ENCODE measurements at regions not wholly inside any gene's neighbourhood (a gene's known extent, or its start where the extent isn't known, plus 50 kb on each side); places are given as distances from the start of the nearest gene placed in this dataset.

GRCh38 chr6:125370343-125370742 is 68.6 kb upstream of the HDDC2 start:
- POLR2A ChIA-PET: no interaction called here
- no peak overlapping the region for H3K4me3 ChIP-seq (ENCODE audit: low read length)
- Mint-ChIP-seq H3K27me3 (peaks cover 49% of the 10 kb centered on the region), H3K36me3 (ENCODE audit: low read depth) (no peaks in the 10 kb centered on the region), H3K4me1 (ENCODE audit: low read depth) (no peaks in the 10 kb centered on the region), H3K27ac (no peak overlapping the region), H3K4me3 (no peak overlapping the region), H3K9me3 (no peaks in the 10 kb centered on the region)
- H3K36me3 ChIP-seq (ENCODE audit: insufficient read depth, low read length): no peaks in the 10 kb centered on the region
- DNase-seq (no peak), ATAC-seq (ENCODE audit: poor library complexity) (no peak)
- H3K27ac ChIP-seq (ENCODE audit: low read depth in 1 of 2, low read length in 2 of 2): no peak overlapping the region
- no peaks in the 10 kb centered on the region for H3K4me1 ChIP-seq (ENCODE audit: insufficient read depth, low read length)
- TF ChIP-seq CTCF (IDR thresholded peaks at IDR 0.05): no peak
- no peaks in the 10 kb centered on the region for H3K9me3 ChIP-seq (ENCODE audit: control insufficient read depth in 1 of 2, insufficient read depth in 1 of 2, low read length in 2 of 2)
- peaks cover 4 to 21% of the 10 kb centered on the region in 2 experiments for H3K27me3 ChIP-seq (ENCODE audit: control insufficient read depth in 1 of 2, insufficient read depth in 2 of 2, low read length in 2 of 2)
- CTCF ChIA-PET: interaction anchor here (1.5 kb wide), 1 partner anchor 11 kb away, joined by 3 read pairs; no protein-coding TSS in a partner anchor
- intact Hi-C loops (cut with DNase I, micrococcal nuclease): no loop called here

DNA sequence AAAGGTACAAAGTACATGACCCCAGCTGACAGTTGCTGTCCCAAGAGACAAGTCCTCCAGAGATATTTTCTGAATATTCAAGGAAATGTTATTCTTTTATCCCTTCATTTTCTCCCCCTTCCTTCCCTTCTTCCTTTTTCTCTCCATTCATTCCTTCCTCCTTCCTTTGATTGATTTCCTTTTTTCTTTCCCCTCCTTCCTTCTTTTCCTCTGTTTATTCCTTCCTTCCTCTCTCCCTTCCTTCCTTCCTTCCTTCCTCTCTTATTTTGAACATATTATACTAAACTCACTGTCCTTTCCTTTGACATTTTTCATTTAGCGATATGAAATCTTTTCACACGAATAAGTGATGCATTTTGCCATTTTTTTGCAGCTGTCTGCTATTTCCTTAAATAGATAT is 73.2 kb upstream of the HDDC2 start:
- Mint-ChIP-seq H3K4me3 (no peak overlapping the region), H3K9me3 (no peaks in the 10 kb centered on the region), H3K4me1 (ENCODE audit: low read depth) (no peaks in the 10 kb centered on the region), H3K27me3 (peaks cover 41% of the 10 kb centered on the region), H3K27ac (no peak overlapping the region), H3K36me3 (ENCODE audit: low read depth) (no peaks in the 10 kb centered on the region)
- H3K9me3 ChIP-seq (ENCODE audit: control insufficient read depth in 1 of 2, insufficient read depth in 1 of 2, low read length in 2 of 2): no peaks in the 10 kb centered on the region
- POLR2A ChIA-PET: no interaction called here
- ATAC-seq (ENCODE audit: poor library complexity): no peak
- intact Hi-C loops (cut with DNase I, micrococcal nuclease): no loop called here
- no peaks in the 10 kb centered on the region for H3K36me3 ChIP-seq (ENCODE audit: insufficient read depth, low read length)
- H3K27ac ChIP-seq (ENCODE audit: low read depth in 1 of 2, low read length in 2 of 2): no peak overlapping the region
- CTCF ChIA-PET: no interaction called here
- no peaks in the 10 kb centered on the region for H3K4me1 ChIP-seq (ENCODE audit: insufficient read depth, low read length)
- H3K27me3 ChIP-seq (ENCODE audit: control insufficient read depth in 1 of 2, insufficient read depth in 2 of 2, low read length in 2 of 2): peaks cover 0 to 9% of the 10 kb centered on the region in 2 experiments
- DNase-seq: no peak
- H3K4me3 ChIP-seq (ENCODE audit: low read length): no peak overlapping the region
- no peak for TF ChIP-seq CTCF (IDR thresholded peaks at IDR 0.05)

DNA sequence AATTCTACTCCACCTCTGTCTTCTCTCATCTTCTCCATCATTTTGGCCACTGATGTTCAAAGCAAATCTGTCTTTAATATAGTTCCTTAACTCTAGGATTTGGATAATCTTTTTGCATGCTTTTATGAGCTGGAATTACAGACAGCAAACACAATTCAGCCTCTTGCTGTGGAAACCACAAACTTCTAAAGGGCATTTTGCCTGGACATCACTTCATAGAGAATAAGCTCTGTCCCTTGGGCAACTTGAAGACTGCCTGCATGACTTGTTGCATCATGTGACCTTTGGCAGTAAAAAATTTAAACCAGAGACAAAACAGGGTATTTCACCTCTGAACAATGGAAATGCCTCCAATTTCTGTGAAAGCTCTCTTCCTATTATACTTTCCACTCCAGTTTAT is 74.1 kb upstream of the HDDC2 start:
- ATAC-seq (ENCODE audit: poor library complexity): no peak
- POLR2A ChIA-PET: no interaction called here
- Mint-ChIP-seq H3K27ac (no peak overlapping the region), H3K27me3 (peaks cover 40% of the 10 kb centered on the region), H3K36me3 (ENCODE audit: low read depth) (no peaks in the 10 kb centered on the region), H3K4me3 (no peak overlapping the region), H3K4me1 (ENCODE audit: low read depth) (no peaks in the 10 kb centered on the region), H3K9me3 (no peaks in the 10 kb centered on the region)
- Histone ChIP-seq H3K27ac (ENCODE audit: low read depth in 1 of 2, low read length in 2 of 2) (no peak overlapping the region), H3K4me1 (ENCODE audit: insufficient read depth, low read length) (no peaks in the 10 kb centered on the region), H3K27me3 (ENCODE audit: control insufficient read depth in 1 of 2, insufficient read depth in 2 of 2, low read length in 2 of 2) (peaks cover 0 to 9% of the 10 kb centered on the region in 2 experiments), H3K9me3 (ENCODE audit: control insufficient read depth in 1 of 2, insufficient read depth in 1 of 2, low read length in 2 of 2) (no peaks in the 10 kb centered on the region), H3K4me3 (ENCODE audit: low read length) (no peak overlapping the region), H3K36me3 (ENCODE audit: insufficient read depth, low read length) (no peaks in the 10 kb centered on the region)
- no peak for DNase-seq
- no peak for TF ChIP-seq CTCF (IDR thresholded peaks at IDR 0.05)
- intact Hi-C loops (cut with DNase I, micrococcal nuclease): no loop called here
- CTCF ChIA-PET: no interaction called here
